Liver (tissue), 8 donors: ENCODE measurements at regions not wholly inside any gene's neighbourhood (a gene's known extent, or its start where the extent isn't known, plus 50 kb on each side); places are given as distances from the start of the nearest gene placed in this dataset.
"Not testable (repeated sequence)": the region's sequence is repeated elsewhere in the genome, so short reads cannot be mapped to it uniquely, and the experiment has no call there.

Source experiments
- DNase-seq: peaks from one replicate; pipeline ENCODE4 v3.0.0-alpha.2; 2017; ENCODE audit warnings: low spot score
- H3K27ac ChIP-seq, 2 donors: one replicate each; pipeline ENCODE4 v1.7.0; 2013; ENCODE audit warnings: inconsistent platforms in 2 of 2, low read length in 2 of 2, control low read depth in 1 of 2, low read depth in 1 of 2, mild to moderate bottlenecking in 1 of 2
- H3K27me3 ChIP-seq, 4 donors: one replicate each; pipeline versions ENCODE4 v1.6.1 to v1.7.0; 2013; ENCODE audit warnings: low read length in 3 of 4, inconsistent platforms in 1 of 4, mild to moderate bottlenecking in 1 of 4, moderate library complexity in 1 of 4; ENCODE audit not compliant: control insufficient read depth in 4 of 4, insufficient read depth in 4 of 4
- H3K36me3 ChIP-seq, 4 donors: one replicate each; pipeline versions ENCODE4 v1.6.1 to v1.7.0; 2013; ENCODE audit warnings: low read length in 3 of 4, mild to moderate bottlenecking in 3 of 4, low read depth in 1 of 4, moderate library complexity in 1 of 4; ENCODE audit not compliant: control insufficient read depth in 4 of 4, insufficient read depth in 3 of 4
- H3K4me1 ChIP-seq, 4 donors: one replicate each; pipeline versions ENCODE4 v1.6.1 to v1.7.0; 2013; ENCODE audit warnings: low read length in 3 of 4, mild to moderate bottlenecking in 3 of 4, moderate library complexity in 1 of 4; ENCODE audit not compliant: control insufficient read depth in 4 of 4, insufficient read depth in 4 of 4
- H3K4me3 ChIP-seq, 3 donors: one replicate each; pipeline versions ENCODE4 v1.6.1 to v1.7.0; 2013; ENCODE audit warnings: low read length in 3 of 3, control low read depth in 1 of 3, low read depth in 1 of 3, mild to moderate bottlenecking in 1 of 3
- H3K9ac ChIP-seq, 2 donors: one replicate each; pipeline ENCODE4 v1.7.0; 2013; ENCODE audit warnings: low read length in 2 of 2, mild to moderate bottlenecking in 2 of 2, moderate library complexity in 2 of 2, control low read depth in 1 of 2, low read depth in 1 of 2
- H3K9me3 ChIP-seq, 4 donors: one replicate each; pipeline versions ENCODE4 v1.6.1 to v1.7.0; 2013; ENCODE audit warnings: low read length in 3 of 4; ENCODE audit not compliant: control insufficient read depth in 4 of 4
- ATF3 ChIP-seq: IDR thresholded peaks from 2 replicates; pipeline ENCODE4 v1.6.1; 2016; ENCODE audit warnings: antibody characterized with exemption
- CTCF ChIP-seq: fragments of 150-350 bp; IDR thresholded peaks from 2 replicates; pipeline ENCODE4 v1.5.1; 2017; ENCODE audit warnings: improper control_type of control experiment, low read depth, low read length; ENCODE audit not compliant: missing input control
- FOXA1 ChIP-seq: IDR thresholded peaks from 2 replicates; pipeline ENCODE4 v1.6.1; 2016; ENCODE audit warnings: antibody characterized with exemption
- GABPA ChIP-seq, 2 donors: IDR thresholded peaks in 1 of 2; conservative IDR thresholded peaks in 1 of 2; 2 replicates each; pipeline ENCODE4 v1.6.1; 2016; ENCODE audit warnings: antibody characterized with exemption in 2 of 2, mild to moderate bottlenecking in 1 of 2, moderate library complexity in 1 of 2
- JUND ChIP-seq, 2 donors: IDR thresholded peaks; 2 replicates each; pipeline ENCODE4 v1.6.1; 2016; ENCODE audit warnings: antibody characterized with exemption in 2 of 2
- NR2F2 ChIP-seq: IDR thresholded peaks from 2 replicates; pipeline ENCODE4 v1.6.1; 2016; ENCODE audit warnings: antibody characterized with exemption
- RAD21 ChIP-seq, 2 donors: IDR thresholded peaks; 2 replicates each; pipeline ENCODE4 v1.6.1; 2016; ENCODE audit warnings: antibody characterized with exemption in 2 of 2, mild to moderate bottlenecking in 2 of 2
- REST ChIP-seq: IDR thresholded peaks from 2 replicates; pipeline ENCODE4 v1.6.1; 2016; ENCODE audit warnings: antibody characterized with exemption, mild to moderate bottlenecking
- RXRA ChIP-seq, 2 donors: IDR thresholded peaks; 2 replicates each; pipeline ENCODE4 v1.6.1; 2017 to 2018; ENCODE audit warnings: antibody characterized with exemption in 2 of 2, mild to moderate bottlenecking in 1 of 2
- YY1 ChIP-seq: IDR thresholded peaks from 2 replicates; pipeline ENCODE4 v1.6.1; 2016; ENCODE audit warnings: antibody characterized with exemption, mild to moderate bottlenecking
- ZBTB33 ChIP-seq: IDR thresholded peaks from 2 replicates; pipeline ENCODE4 v1.6.1; 2016; ENCODE audit warnings: antibody characterized with exemption
- WGBS: extraction: QIAGEN DNeasy Blood & Tissue Kit; methylation state at CpG from one replicate; pipeline ENCODE4 v1.1.7; 2013; 5-methylcytosine and 5-hydroxymethylcytosine counted together
- donor health status: healthy.
- donor health status: healthy.
- donor health status: healthy.
- donor health status: healthy.
- donor health status: healthy.

DNA sequence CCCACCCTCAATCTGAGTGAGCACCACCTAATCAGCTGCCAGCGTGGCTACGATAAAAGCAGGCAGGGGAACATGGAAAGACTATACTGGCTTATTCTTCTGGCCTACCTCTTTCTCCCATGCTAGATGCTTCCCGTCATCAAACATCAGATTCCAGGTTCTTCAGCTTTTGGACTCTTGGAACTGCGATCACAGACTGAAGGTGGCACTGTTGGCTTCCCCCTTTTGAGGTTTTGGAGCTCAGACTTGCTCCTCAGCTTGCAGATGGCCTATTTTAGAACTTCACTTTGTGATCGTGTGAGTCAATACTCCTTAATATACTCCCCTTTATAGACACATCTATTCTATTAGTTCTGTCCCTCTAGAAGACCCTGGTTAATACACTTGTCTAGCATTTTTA, 543.7 kb upstream of the RAG2 start (continued):
- no peak for TF ChIP-seq ZBTB33
- TF ChIP-seq JUND (IDR thresholded peaks at IDR 0.05) = no peak

DNA sequence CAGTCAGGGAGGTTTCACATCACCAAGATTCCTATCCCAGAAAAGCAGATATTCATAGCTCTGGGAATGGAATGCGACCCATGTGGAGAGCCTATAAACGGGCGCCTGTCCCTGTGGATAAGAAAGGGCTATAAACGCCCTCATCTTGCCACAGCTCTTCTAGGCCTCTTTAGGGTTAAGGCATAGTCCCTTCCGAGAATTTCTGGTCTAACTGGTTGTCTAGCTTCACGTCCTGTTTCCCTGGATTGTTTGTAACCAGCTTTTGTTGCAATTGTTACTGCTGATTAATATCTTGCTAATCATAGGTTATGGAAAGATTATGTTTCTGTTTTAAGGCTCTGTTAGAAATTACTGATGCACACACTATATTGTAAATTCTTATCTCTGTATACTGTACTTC, 537.6 kb upstream of the RAG2 start:
- H3K9me3 ChIP-seq, H3K4me3 ChIP-seq, H3K27ac ChIP-seq, H3K9ac ChIP-seq, H3K4me1 ChIP-seq, H3K27me3 ChIP-seq, H3K36me3 ChIP-seq, DNase-seq: not testable (repeated sequence)
- 74% methylated on average over 6 of the region's 6 CpGs for WGBS

DNA sequence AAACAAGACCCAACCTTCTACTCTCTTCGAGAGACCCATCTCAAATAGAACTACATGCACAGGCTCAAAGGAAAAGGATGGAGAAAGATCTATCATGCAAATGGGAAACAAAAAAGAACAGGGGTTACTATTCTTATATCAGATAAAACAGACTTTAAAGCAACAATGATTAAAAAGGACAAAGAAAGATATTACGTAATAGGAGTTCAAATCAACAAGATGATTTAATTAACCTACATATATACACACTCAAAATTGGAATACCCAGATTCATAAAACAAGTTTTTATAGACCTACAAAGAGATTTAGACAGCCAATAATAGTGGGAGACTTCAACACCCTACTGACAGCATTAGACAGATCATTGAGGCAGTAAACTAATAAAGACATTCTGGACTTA, 536.6 kb upstream of the RAG2 start:
- WGBS = 55% methylated on average over 2 of the region's 2 CpGs
- TF ChIP-seq FOXA1 (no peak), ZBTB33 (no peak), REST (no peak), GABPA (IDR thresholded peaks at IDR 0.05 in 1 of 2, conservative IDR thresholded peaks at IDR 0.05 in 1 of 2) (no peak)

DNA sequence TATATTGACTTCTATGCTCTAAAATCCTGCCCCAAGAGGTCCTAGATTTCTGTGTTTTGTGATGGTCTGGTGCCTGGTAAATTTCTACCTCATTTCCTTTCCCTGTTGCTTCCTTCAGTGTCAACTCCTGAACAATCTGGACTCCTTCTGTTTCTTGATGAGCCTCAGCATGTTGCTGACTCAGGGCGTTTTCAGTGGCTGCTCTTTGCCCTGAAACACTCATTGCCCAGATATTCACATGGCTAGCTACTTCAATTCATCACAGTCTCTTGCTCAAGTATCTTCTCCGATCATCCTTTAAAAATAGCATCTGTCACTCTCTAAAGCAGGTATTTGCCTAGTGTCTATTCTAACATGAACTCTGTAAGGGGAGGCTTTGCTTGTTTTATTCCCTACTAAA, 526.3 kb upstream of the RAG2 start:
- WGBS = 44% methylated on average over 2 of the region's 2 CpGs
- H3K4me3 ChIP-seq = no peak overlapping the region
- no peak overlapping the region for H3K9ac ChIP-seq
- DNase-seq = no peak
- no peaks in the 10 kb centered on the region for H3K9me3 ChIP-seq
- H3K36me3 ChIP-seq = no peaks in the 10 kb centered on the region
- H3K4me1 ChIP-seq = no peaks in the 10 kb centered on the region
- H3K27ac ChIP-seq = no peak overlapping the region
- H3K27me3 ChIP-seq = no peaks in the 10 kb centered on the region
- TF ChIP-seq YY1 (no peak), CTCF (no peak), RXRA (IDR thresholded peaks at IDR 0.05) (no peak), ZBTB33 (no peak), ATF3 (no peak), RAD21 (IDR thresholded peaks at IDR 0.05) (no peak), NR2F2 (no peak)

More for the DNA sequence above, 536.6 kb upstream of the RAG2 start:
- Histone ChIP-seq H3K4me1 (no peaks in the 10 kb centered on the region), H3K9me3 (no peaks in the 10 kb centered on the region), H3K27ac (no peak overlapping the region), H3K9ac (no peak overlapping the region), H3K27me3 (no peaks in the 10 kb centered on the region), H3K36me3 (no peaks in the 10 kb centered on the region), H3K4me3 (no peak overlapping the region)
- no peak for DNase-seq
